Neural progenitor cell (in vitro differentiated cells): ENCODE measurements at regions not wholly inside any gene's neighbourhood (a gene's known extent, or its start where the extent isn't known, plus 50 kb on each side); places are given as distances from the start of the nearest gene placed in this dataset.

Experiments used
- CTCF ChIP-seq: fragments of 200-600 bp; sonication (generic); IDR thresholded peaks from 2 replicates; pipeline ENCODE4 v1.5.1; 2017; ENCODE audit warnings: antibody characterized with exemption, mild to moderate bottlenecking
- EZH2 ChIP-seq: fragments of 200-600 bp; sonication (generic); IDR thresholded peaks from 2 replicates; pipeline ENCODE4 v1.6.1; 2017; ENCODE audit warnings: antibody characterized with exemption, mild to moderate bottlenecking, moderate library complexity
- EZH2phosphoT487 ChIP-seq: fragments of 200-600 bp; sonication (generic); IDR thresholded peaks from 2 replicates; pipeline ENCODE4 v1.6.1; 2017; ENCODE audit warnings: antibody characterized with exemption

GRCh38 chr13:30832377-30832776 lies 73.7 kb upstream of the MEDAG start:
- TF ChIP-seq CTCF = no peak
- TF ChIP-seq EZH2 = no peak
- no peak for TF ChIP-seq EZH2phosphoT487
